ENCODE measurements at regions not wholly inside any gene's neighbourhood (a gene's known extent, or its start where the extent isn't known, plus 50 kb on each side); places are given as distances from the start of the nearest gene placed in this dataset.
"Not testable (repeated sequence)": the region's sequence is repeated elsewhere in the genome, so short reads cannot be mapped to it uniquely, and the experiment has no call there.

DNA sequence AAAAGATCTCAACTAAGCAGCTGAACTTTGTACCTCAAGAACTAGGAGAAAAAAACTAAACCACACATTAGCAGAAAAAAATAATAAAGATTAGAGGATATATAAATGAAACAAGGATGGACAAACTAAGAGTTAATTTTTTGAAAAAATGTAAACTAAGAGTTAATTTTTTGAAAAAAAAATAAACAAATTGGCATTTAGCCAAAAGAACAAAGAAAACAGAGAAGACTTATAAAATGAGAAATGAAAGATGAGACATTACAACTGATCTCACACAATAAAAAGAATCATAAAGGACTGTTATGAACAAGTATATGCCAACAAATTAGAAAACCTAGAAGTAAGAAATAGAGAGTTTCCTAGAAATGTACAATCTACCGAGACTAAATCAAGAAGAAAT lies 859.2 kb upstream of the GYPC start:
- no peak overlapping the region for H3K4me3 ChIP-seq (ENCODE audit: low read depth, low read length)
- TF ChIP-seq, protein P1, sequence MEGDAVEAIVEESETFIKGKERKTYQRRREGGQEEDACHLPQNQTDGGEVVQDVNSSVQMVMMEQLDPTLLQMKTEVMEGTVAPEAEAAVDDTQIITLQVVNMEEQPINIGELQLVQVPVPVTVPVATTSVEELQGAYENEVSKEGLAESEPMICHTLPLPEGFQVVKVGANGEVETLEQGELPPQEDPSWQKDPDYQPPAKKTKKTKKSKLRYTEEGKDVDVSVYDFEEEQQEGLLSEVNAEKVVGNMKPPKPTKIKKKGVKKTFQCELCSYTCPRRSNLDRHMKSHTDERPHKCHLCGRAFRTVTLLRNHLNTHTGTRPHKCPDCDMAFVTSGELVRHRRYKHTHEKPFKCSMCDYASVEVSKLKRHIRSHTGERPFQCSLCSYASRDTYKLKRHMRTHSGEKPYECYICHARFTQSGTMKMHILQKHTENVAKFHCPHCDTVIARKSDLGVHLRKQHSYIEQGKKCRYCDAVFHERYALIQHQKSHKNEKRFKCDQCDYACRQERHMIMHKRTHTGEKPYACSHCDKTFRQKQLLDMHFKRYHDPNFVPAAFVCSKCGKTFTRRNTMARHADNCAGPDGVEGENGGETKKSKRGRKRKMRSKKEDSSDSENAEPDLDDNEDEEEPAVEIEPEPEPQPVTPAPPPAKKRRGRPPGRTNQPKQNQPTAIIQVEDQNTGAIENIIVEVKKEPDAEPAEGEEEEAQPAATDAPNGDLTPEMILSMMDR (IDR thresholded peaks at IDR 0.05; ENCODE audit: borderline replicate concordance, insufficient read depth, low read depth, low read length): no peak

DNA sequence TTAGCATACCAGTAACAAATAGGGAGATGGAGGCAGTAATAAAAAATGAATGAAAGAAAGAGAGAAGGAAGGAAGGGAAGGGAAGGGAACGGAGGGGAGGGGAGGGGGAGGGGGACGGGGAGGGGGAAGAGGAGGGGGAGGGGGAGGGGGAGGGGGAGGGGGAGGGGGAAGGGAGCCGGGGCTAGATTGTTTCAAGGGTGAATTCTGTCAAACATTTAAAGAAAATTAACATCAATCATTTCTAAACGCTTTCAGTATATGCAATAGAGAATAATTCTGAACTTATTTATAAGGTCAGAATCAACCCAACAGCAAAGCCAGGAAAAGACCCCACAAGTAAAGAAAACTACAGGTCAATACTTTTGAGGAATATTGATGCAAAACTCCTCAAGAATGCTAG lies 858.8 kb upstream of the GYPC start:
- TF ChIP-seq, protein P1 (IDR thresholded peaks at IDR 0.05; ENCODE audit: borderline replicate concordance, insufficient read depth, low read depth, low read length): no peak
- no peak overlapping the region for H3K4me3 ChIP-seq (ENCODE audit: low read depth, low read length)

DNA sequence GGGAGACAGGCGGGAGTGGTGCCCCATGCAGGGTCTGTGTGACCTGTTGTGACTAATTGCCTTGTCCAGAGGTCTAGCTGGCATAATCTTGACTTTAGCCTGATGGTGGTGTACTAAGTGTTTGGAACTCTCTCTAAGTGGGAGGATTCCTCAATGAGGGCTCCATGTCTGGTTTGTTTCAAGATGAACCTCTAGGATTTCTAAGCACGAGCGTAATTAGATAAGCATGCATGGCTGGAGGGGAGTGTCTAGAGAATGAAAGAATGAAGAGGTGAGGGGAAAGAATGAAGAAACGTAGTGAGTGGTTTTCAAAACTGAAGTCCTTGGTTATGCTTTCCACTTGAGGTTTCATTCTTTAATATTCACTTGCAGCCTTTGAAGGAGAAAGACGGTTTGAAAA lies 833.2 kb upstream of the GYPC start:
- no peak overlapping the region for H3K4me3 ChIP-seq (ENCODE audit: low read depth, low read length)
- TF ChIP-seq, protein P1 (IDR thresholded peaks at IDR 0.05; ENCODE audit: borderline replicate concordance, insufficient read depth, low read depth, low read length): no peak

DNA sequence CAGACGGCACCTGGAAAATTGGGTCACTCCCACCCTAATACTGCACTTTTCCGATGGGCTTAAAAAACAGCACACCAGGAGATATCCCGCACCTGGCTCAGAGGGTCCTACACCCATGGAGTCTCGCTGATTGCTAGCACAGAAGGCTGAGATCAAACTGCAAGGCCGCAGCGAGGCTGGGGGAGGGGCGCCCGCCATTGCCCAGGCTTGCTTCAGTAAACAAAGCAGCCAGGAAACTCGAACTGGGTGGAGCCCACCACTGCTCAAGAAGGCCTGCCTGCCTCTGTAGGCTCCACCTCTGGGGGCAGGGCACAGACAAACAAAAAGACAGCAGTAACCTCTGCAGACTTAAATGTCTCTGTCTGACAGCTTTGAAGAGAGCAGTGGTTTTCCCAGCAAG lies 830.2 kb upstream of the GYPC start:
- not testable (repeated sequence) for H3K4me3 ChIP-seq (ENCODE audit: low read depth, low read length)

DNA sequence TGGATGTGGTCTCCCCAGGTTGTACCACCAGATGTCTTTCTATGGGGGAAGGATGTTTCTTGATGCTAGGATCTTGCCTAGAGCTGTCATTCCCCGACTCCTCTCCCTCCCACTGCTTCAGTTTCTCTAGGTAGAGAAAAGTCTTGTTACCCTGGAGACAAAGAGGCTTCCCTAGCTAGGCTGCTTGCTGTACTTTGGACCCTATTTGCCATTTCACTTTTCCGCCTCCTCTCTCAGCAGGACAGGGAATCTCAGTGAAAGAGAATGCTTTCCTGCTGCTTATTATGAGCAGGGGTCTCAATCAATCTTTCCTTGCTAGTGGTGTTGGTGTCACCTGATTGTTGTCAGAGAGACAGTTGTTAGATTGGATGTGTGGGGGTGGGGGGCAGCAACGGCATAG lies 818.8 kb upstream of the GYPC start:
- no peak overlapping the region for H3K4me3 ChIP-seq (ENCODE audit: low read depth, low read length)
- TF ChIP-seq, protein P1 (IDR thresholded peaks at IDR 0.05; ENCODE audit: borderline replicate concordance, insufficient read depth, low read depth, low read length): no peak

DNA sequence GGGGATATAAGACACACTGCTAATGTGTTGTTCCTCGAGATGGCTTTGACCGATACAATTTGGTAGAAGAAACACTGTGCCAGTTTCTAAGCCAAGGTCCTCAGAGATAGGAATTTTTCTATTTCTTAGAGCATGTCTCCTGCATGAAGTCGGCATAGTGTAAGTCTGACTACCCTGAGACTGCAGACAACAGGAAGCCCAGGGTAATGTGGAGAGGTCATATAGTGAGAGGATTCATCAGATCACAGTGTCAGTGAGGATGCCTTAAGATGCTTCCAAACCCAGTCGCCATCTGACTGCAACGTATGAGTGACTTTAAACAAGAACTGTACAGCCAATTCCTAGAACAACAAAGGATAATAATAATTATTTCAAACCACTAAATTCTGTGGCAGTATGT lies 818.3 kb upstream of the GYPC start:
- TF ChIP-seq, protein P1 (IDR thresholded peaks at IDR 0.05; ENCODE audit: borderline replicate concordance, insufficient read depth, low read depth, low read length): no peak
- no peak overlapping the region for H3K4me3 ChIP-seq (ENCODE audit: low read depth, low read length)

DNA sequence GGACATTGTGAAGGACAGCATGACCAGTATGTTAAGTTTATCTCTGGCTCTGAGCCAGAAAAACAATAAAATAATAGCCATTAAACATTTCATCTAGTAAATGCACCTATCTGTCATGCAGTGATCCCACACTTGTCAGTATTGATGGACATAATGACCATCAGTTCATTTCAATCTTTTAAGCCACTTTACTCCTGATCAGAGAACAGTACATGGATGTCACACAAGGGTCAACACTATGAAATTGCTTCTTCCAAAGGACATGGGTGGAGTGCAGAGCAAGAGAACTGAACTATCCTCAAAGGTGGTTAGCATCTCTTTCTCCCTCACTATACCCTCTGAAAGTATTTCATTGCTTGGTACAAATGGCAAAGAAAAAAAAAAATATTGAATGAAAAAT lies 816.0 kb upstream of the GYPC start:
- TF ChIP-seq, protein P1 (IDR thresholded peaks at IDR 0.05; ENCODE audit: borderline replicate concordance, insufficient read depth, low read depth, low read length): no peak
- H3K4me3 ChIP-seq (ENCODE audit: low read depth, low read length): no peak overlapping the region

DNA sequence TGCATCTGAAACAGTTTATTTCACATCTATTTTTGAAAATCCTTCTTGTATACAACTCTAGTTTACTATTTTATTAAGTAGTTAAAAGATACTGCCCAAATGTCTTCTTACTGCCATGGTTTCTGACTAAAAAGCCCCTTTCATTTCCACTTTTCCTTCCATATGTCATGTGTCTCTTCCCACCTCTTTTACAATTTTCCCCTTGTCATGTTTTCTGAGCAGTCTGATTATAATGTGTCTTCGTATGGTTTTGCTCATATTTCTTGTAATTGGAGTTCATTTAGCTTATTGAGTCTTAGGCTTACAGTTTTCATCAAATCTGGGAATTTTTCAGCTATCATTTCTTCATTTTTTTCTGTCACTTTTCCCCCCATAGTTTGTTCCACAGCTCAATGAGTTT lies 813.9 kb upstream of the GYPC start:
- TF ChIP-seq, protein P1 (IDR thresholded peaks at IDR 0.05; ENCODE audit: borderline replicate concordance, insufficient read depth, low read depth, low read length): no peak
- no peak overlapping the region for H3K4me3 ChIP-seq (ENCODE audit: low read depth, low read length)
